HCT116 (cell line): ENCODE measurements at regions not wholly inside any gene's neighbourhood (a gene's known extent, or its start where the extent isn't known, plus 50 kb on each side); places are given as distances from the start of the nearest gene placed in this dataset.

Experiments
- ATAC-seq: fragments of 200-7000 bp; cut with Tn5 transposase; 2 replicates; pipeline ENCODE4 v1.9.1; 2020; ENCODE audit warnings: mild to moderate bottlenecking, moderate library complexity
- BruUV-seq: library from RNA; stranded (reverse); fragments of 400-500 nt; replicated peaks from 2 replicates; lab custom pipeline; 2021; lab: Mats Ljungman, UMichigan
- CTCF ChIA-PET: fragments of 300-600 bp; sonication (Branson Sonifier 250); formaldehyde crosslinking; loops from one replicate; lab custom pipeline; 2021; ENCODE audit warnings: antibody characterized with exemption; lab: Charles Lee
- POLR2A ChIA-PET: fragments of 300-600, 350-600 bp; sonication (Branson Sonifier 250); formaldehyde crosslinking; loops from one replicate; lab custom pipeline; 2021; ENCODE audit warnings: antibody characterized with exemption; lab: Charles Lee
- RAD21 ChIA-PET, 2 experiments: fragments of 300-600 bp; sonication (Branson Sonifier 250); formaldehyde crosslinking; loops; one replicate each; lab custom pipeline; 2023; ENCODE audit warnings: low total read pairs in 2 of 2; ENCODE audit not compliant: uncharacterized antibody in 2 of 2, unreplicated experiment in 2 of 2, low non-redundant PET in 1 of 2; lab: Charles Lee
- DNase-seq: peaks from one replicate; pipeline ENCODE4 v3.0.0-alpha.2; 2010; ENCODE audit warnings: low read depth, low spot score
- H2AFZ ChIP-seq: fragments of 200-600 bp; shearing (Covaris generic), sonication (generic); 2 replicates; pipeline ENCODE4 v1.6.1; 2017; ENCODE audit warnings: low read depth, mixed run types, mixed read lengths, antibody characterized with exemption, low read length; ENCODE audit not compliant: poor library complexity, severe bottlenecking
- H3K27ac ChIP-seq: 2 replicates; pipeline ENCODE4 v1.5.1; 2012; ENCODE audit warnings: low read depth, low read length
- H3K27me3 ChIP-seq: fragments of 200-600 bp; sonication (generic); 2 replicates; pipeline ENCODE4 v1.6.1; 2016; ENCODE audit warnings: mixed run types, low read length, mixed read lengths; ENCODE audit not compliant: insufficient read depth
- H3K36me3 ChIP-seq, 2 experiments: fragments of 200-500 bp in 1 of 2; fragments of 200-600 bp in 1 of 2; sonication (Bioruptor generic) in 1 of 2; sonication (generic) in 1 of 2; 2 replicates each; pipeline versions ENCODE4 v1.5.1 to v1.6.1; 2014 to 2016; ENCODE audit warnings: low read length in 2 of 2, inconsistent platforms in 1 of 2, mixed read lengths in 1 of 2, mixed run types in 1 of 2; ENCODE audit not compliant: insufficient read depth in 2 of 2, control insufficient read depth in 1 of 2
- H3K4me1 ChIP-seq, 2 experiments: fragments of 200-600 bp in 1 of 2; sonication (generic) in 1 of 2; 2 replicates each; pipeline versions ENCODE4 v1.5.1 to v1.6.1; 2012 to 2017; ENCODE audit warnings: low read length in 2 of 2, inconsistent platforms in 1 of 2, mild to moderate bottlenecking in 1 of 2, mixed read lengths in 1 of 2, mixed run types in 1 of 2, moderate library complexity in 1 of 2; ENCODE audit not compliant: insufficient read depth in 2 of 2, control insufficient read depth in 1 of 2
- H3K4me2 ChIP-seq: fragments of 200-600 bp; sonication (generic); 2 replicates; pipeline ENCODE4 v1.6.1; 2017; ENCODE audit warnings: mixed run types, low read length, mixed read lengths
- H3K4me3 ChIP-seq, 2 experiments: fragments of 200-600 bp in 1 of 2; sonication (generic) in 1 of 2; replicated peaks in 1 of 2; 2 replicates each; pipeline ENCODE4 v1.5.1; 2011 to 2016; ENCODE audit warnings: low read length in 2 of 2, control low read depth in 1 of 2, low read depth in 1 of 2, mild to moderate bottlenecking in 1 of 2, mixed read lengths in 1 of 2, mixed run types in 1 of 2
- H3K79me2 ChIP-seq: fragments of 200-600 bp; sonication (generic); 2 replicates; pipeline ENCODE4 v1.6.1; 2017; ENCODE audit warnings: mild to moderate bottlenecking, mixed run types, low read length, moderate library complexity, mixed read lengths; ENCODE audit not compliant: insufficient read depth
- H3K9ac ChIP-seq: fragments of 200-600 bp; sonication (generic); 2 replicates; pipeline ENCODE4 v1.6.1; 2016; ENCODE audit warnings: low read length, mixed read lengths
- H3K9me2 ChIP-seq: fragments of 200-600 bp; sonication (generic), shearing (Covaris generic); 2 replicates; pipeline ENCODE4 v1.6.1; 2017; ENCODE audit warnings: mixed run types, mild to moderate bottlenecking, moderate library complexity; ENCODE audit not compliant: insufficient read depth
- H3K9me3 ChIP-seq, 2 experiments: fragments of 200-500 bp in 1 of 2; fragments of 200-600 bp in 1 of 2; sonication (Bioruptor generic) in 1 of 2; sonication (generic) in 1 of 2; 2 replicates each; pipeline ENCODE4 v1.6.1; 2014 to 2017; ENCODE audit warnings: low read length in 2 of 2, mixed read lengths in 2 of 2, inconsistent platforms in 1 of 2, low read depth in 1 of 2, mild to moderate bottlenecking in 1 of 2, mixed run types in 1 of 2, moderate library complexity in 1 of 2; ENCODE audit not compliant: control insufficient read depth in 1 of 2, insufficient read depth in 1 of 2
- H4K20me1 ChIP-seq: fragments of 200-600 bp; sonication (generic), shearing (Covaris generic); 2 replicates; pipeline ENCODE4 v1.6.1; 2017; ENCODE audit warnings: mixed run types, mild to moderate bottlenecking, moderate library complexity; ENCODE audit not compliant: insufficient read depth
- CBX3 ChIP-seq: IDR thresholded peaks from 2 replicates; pipeline ENCODE4 v1.6.1; 2012; ENCODE audit warnings: low read depth
- CEBPB ChIP-seq: IDR thresholded peaks from 2 replicates; pipeline ENCODE4 v1.6.1; 2012; ENCODE audit warnings: low read depth
- ELF1 ChIP-seq: IDR thresholded peaks from 2 replicates; pipeline ENCODE4 v1.6.1; 2012; ENCODE audit warnings: low read depth, borderline replicate concordance
- EZH2 ChIP-seq: fragments of 200-600 bp; sonication (generic); IDR thresholded peaks from 2 replicates; pipeline ENCODE4 v1.6.1; 2017; ENCODE audit warnings: antibody characterized with exemption, mixed run types
- FOSL1 ChIP-seq: IDR thresholded peaks from 2 replicates; pipeline ENCODE4 v1.6.1; 2012; ENCODE audit warnings: low read depth
- JUND ChIP-seq: IDR thresholded peaks from 2 replicates; pipeline ENCODE4 v1.6.1; 2012
- POLR2A ChIP-seq: IDR thresholded peaks from 2 replicates; pipeline ENCODE4 v1.7.0; 2011; ENCODE audit warnings: borderline replicate concordance; ENCODE audit not compliant: insufficient read depth, insufficient read length; ENCODE audit errors: extremely low read depth
- POLR2AphosphoS5 ChIP-seq: IDR thresholded peaks from 2 replicates; pipeline ENCODE4 v1.6.1; 2011; ENCODE audit warnings: mild to moderate bottlenecking, low read depth, low read length, moderate library complexity
- RAD21 ChIP-seq: IDR thresholded peaks from 2 replicates; pipeline ENCODE4 v1.6.1; 2012; ENCODE audit warnings: low read depth, mild to moderate bottlenecking
- SP1 ChIP-seq: IDR thresholded peaks from 2 replicates; pipeline ENCODE4 v1.6.1; 2012; ENCODE audit warnings: low read depth
- SRF ChIP-seq: IDR thresholded peaks from 2 replicates; pipeline ENCODE4 v1.6.1; 2012; ENCODE audit warnings: low read depth
- TCF7L2 ChIP-seq: IDR thresholded peaks from 2 replicates; pipeline ENCODE4 v1.7.0; 2011; ENCODE audit warnings: borderline replicate concordance, inconsistent platforms; ENCODE audit not compliant: insufficient read depth, insufficient read length; ENCODE audit errors: extremely low read depth
- YY1 ChIP-seq: IDR thresholded peaks from 2 replicates; pipeline ENCODE4 v1.6.1; 2011; ENCODE audit warnings: low read length, low read depth, moderate library complexity, mild to moderate bottlenecking; ENCODE audit not compliant: insufficient replicate concordance; ENCODE audit errors: extremely low read depth
- ZFX ChIP-seq: fragments of 450-650 bp; IDR thresholded peaks from 2 replicates; pipeline ENCODE4 v1.6.1; 2017
- intact Hi-C: fragments of 100-400 bp; cut with micrococcal nuclease; formaldehyde crosslinking; loops from 2 replicates; pipeline ENCODE4 v1.10.0; 2022
- TF ChIP-seq, protein P1 (sequence below): IDR thresholded peaks from 2 replicates; pipeline ENCODE4 v1.6.1; 2012
- TF ChIP-seq, protein P2 (sequence below): IDR thresholded peaks from 2 replicates; pipeline ENCODE4 v1.6.1; 2012; ENCODE audit warnings: low read depth
- TF ChIP-seq, protein P3 (sequence below): IDR thresholded peaks from 2 replicates; pipeline ENCODE4 v1.6.1; 2012
- TF ChIP-seq, protein P4 (sequence below), 3 experiments: fragments of 200-600 bp in 1 of 3; sonication (generic) in 1 of 3; IDR thresholded peaks in 2 of 3; conservative IDR thresholded peaks in 1 of 3; 2 replicates each; pipeline ENCODE4 v1.5.1; 2012 to 2017; ENCODE audit warnings: low read depth in 2 of 3, low read length in 2 of 3, antibody characterized with exemption in 1 of 3, borderline replicate concordance in 1 of 3, control low read depth in 1 of 3, mild to moderate bottlenecking in 1 of 3, mixed read lengths in 1 of 3, mixed run types in 1 of 3, moderate library complexity in 1 of 3; ENCODE audit not compliant: insufficient read depth in 1 of 3

DNA sequence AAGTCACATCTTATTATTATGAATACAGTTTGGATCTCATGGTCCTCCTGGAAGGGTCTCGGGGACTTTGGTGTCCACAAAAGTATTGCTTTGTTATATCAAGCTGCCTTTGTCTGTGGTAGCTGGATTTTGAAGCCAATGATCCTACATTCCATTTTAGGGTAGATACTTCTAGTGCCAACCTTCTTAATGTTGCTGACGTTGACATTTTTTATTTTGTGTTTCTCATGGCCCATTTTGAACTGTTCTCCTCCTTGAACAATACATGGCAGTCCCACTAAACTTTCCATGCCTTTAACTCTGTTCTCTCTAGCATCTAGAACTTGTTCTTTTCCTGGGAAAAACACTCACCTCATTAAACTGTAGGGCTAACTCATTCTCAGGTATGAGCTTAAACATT, 425.8 kb downstream of the KCTD16 start:
- TF ChIP-seq RAD21 = no peak
- ChIA-PET POLR2A (no interaction called here), RAD21 (no interaction called here), CTCF (no interaction called here)
- DNase-seq = no peak
- H3K27me3 ChIP-seq = no peaks in the 10 kb centered on the region
- no peak overlapping the region for H3K4me2 ChIP-seq
- no TSS peak for BruUV-seq
- H3K4me3 ChIP-seq = no peak overlapping the region
- no peaks in the 10 kb centered on the region for H3K4me1 ChIP-seq
- ATAC-seq = no peak
- no peaks in the 10 kb centered on the region for H3K9me3 ChIP-seq
- no peak overlapping the region for H3K9ac ChIP-seq
- no peaks in the 10 kb centered on the region for H3K9me2 ChIP-seq
- H3K27ac ChIP-seq = no peak overlapping the region
- H2AFZ ChIP-seq = no peak overlapping the region
- H3K79me2 ChIP-seq = no peaks in the 10 kb centered on the region
- H4K20me1 ChIP-seq = no peaks in the 10 kb centered on the region
- H3K36me3 ChIP-seq = no peaks in the 10 kb centered on the region
- intact Hi-C loops = no loop called here

DNA sequence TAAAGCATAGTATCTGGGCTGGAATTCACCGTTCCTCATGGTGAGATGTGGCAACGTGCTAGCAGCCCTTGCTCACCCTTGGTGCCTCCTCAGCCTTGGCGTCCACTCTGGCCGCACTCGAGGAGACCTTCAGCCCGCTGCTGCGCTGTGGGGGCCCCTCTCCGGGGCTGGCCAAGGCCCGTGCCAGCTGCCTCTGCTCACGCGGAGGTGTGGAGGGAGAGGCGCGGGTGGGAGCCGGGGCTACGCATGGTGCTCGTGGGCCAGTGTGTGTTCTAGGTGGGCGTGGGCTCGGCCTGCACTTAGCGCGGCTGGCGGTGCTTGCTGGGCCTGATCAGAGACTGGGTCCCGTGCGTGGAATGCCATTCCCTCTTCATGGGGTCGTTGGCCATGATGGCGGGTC, 424.2 kb downstream of the KCTD16 start:
- no peak overlapping the region for H3K27ac ChIP-seq
- CTCF ChIA-PET = no interaction called here
- TF ChIP-seq FOSL1 (no peak), POLR2A (no peak), SP1 (no peak), POLR2AphosphoS5 (no peak), CEBPB (no peak), JUND (no peak), YY1 (no peak), ZFX (no peak), EZH2 (no peak), SRF (no peak), TCF7L2 (no peak), ELF1 (no peak), CBX3 (no peak)
- TF ChIP-seq, protein P1, sequence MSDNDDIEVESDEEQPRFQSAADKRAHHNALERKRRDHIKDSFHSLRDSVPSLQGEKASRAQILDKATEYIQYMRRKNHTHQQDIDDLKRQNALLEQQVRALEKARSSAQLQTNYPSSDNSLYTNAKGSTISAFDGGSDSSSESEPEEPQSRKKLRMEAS = no peak
- TF ChIP-seq, protein P2, sequence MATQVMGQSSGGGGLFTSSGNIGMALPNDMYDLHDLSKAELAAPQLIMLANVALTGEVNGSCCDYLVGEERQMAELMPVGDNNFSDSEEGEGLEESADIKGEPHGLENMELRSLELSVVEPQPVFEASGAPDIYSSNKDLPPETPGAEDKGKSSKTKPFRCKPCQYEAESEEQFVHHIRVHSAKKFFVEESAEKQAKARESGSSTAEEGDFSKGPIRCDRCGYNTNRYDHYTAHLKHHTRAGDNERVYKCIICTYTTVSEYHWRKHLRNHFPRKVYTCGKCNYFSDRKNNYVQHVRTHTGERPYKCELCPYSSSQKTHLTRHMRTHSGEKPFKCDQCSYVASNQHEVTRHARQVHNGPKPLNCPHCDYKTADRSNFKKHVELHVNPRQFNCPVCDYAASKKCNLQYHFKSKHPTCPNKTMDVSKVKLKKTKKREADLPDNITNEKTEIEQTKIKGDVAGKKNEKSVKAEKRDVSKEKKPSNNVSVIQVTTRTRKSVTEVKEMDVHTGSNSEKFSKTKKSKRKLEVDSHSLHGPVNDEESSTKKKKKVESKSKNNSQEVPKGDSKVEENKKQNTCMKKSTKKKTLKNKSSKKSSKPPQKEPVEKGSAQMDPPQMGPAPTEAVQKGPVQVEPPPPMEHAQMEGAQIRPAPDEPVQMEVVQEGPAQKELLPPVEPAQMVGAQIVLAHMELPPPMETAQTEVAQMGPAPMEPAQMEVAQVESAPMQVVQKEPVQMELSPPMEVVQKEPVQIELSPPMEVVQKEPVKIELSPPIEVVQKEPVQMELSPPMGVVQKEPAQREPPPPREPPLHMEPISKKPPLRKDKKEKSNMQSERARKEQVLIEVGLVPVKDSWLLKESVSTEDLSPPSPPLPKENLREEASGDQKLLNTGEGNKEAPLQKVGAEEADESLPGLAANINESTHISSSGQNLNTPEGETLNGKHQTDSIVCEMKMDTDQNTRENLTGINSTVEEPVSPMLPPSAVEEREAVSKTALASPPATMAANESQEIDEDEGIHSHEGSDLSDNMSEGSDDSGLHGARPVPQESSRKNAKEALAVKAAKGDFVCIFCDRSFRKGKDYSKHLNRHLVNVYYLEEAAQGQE = no peak
- TF ChIP-seq, protein P3, sequence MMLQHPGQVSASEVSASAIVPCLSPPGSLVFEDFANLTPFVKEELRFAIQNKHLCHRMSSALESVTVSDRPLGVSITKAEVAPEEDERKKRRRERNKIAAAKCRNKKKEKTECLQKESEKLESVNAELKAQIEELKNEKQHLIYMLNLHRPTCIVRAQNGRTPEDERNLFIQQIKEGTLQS = no peak
- TF ChIP-seq, protein P4, sequence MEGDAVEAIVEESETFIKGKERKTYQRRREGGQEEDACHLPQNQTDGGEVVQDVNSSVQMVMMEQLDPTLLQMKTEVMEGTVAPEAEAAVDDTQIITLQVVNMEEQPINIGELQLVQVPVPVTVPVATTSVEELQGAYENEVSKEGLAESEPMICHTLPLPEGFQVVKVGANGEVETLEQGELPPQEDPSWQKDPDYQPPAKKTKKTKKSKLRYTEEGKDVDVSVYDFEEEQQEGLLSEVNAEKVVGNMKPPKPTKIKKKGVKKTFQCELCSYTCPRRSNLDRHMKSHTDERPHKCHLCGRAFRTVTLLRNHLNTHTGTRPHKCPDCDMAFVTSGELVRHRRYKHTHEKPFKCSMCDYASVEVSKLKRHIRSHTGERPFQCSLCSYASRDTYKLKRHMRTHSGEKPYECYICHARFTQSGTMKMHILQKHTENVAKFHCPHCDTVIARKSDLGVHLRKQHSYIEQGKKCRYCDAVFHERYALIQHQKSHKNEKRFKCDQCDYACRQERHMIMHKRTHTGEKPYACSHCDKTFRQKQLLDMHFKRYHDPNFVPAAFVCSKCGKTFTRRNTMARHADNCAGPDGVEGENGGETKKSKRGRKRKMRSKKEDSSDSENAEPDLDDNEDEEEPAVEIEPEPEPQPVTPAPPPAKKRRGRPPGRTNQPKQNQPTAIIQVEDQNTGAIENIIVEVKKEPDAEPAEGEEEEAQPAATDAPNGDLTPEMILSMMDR (IDR thresholded peaks at IDR 0.05 in 2 of 3, conservative IDR thresholded peaks at IDR 0.05 in 1 of 3; ENCODE audit: borderline replicate concordance in 1 of 3, insufficient read depth in 1 of 3, low read depth in 2 of 3, low read length in 2 of 3) = no peak

More for the DNA sequence above, 424.2 kb downstream of the KCTD16 start:
- H3K9ac ChIP-seq = no peak overlapping the region
- POLR2A ChIA-PET = no interaction called here
- no peak for ATAC-seq
- no peaks in the 10 kb centered on the region for H3K27me3 ChIP-seq
- no peak overlapping the region for H3K4me2 ChIP-seq
- no TSS peak for BruUV-seq
- H3K4me1 ChIP-seq = no peaks in the 10 kb centered on the region
- no peak overlapping the region for H2AFZ ChIP-seq
- no peaks in the 10 kb centered on the region for H3K79me2 ChIP-seq
- no peaks in the 10 kb centered on the region for H4K20me1 ChIP-seq
- no peak for DNase-seq
- H3K9me3 ChIP-seq = no peaks in the 10 kb centered on the region
- H3K36me3 ChIP-seq = no peaks in the 10 kb centered on the region
- RAD21 ChIA-PET = no interaction called here
- no peaks in the 10 kb centered on the region for H3K9me2 ChIP-seq
- H3K4me3 ChIP-seq = no peak overlapping the region
- intact Hi-C loops = no loop called here
